ENCODE measurements at regions not wholly inside any gene's neighbourhood (a gene's known extent, or its start where the extent isn't known, plus 50 kb on each side); places are given as distances from the start of the nearest gene placed in this dataset.

DNA sequence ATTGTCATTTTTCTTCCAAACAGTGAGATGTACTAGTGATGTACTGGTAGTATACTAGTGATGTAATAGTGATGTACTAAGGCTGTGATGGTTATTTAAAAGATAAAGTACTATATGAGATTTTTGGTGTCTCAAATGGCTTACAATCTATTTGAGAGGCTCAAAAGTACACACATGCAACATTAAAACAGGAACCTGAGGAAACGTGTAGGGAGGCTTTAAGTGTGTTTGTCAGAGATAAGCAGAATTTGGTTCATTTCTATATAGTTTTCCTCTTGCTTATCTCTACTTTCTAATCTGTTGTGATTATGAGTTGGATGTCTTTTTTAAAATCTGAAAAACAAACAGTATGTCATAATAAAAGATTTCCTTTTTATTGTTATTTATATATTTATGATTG is 100.9 kb upstream of the SERTAD2 start:
- Mint-ChIP-seq H3K9me3 (peaks cover 6% of the 10 kb centered on the region), H3K36me3 (ENCODE audit: low read depth) (no peaks in the 10 kb centered on the region), H3K4me3 (no peak overlapping the region), H3K4me1 (peaks cover 10% of the 10 kb centered on the region), H3K27ac (ENCODE audit: unreplicated experiment) (no peak overlapping the region), H3K27me3 (ENCODE audit: low read depth) (peaks cover 2% of the 10 kb centered on the region)
- DNase-seq (ENCODE audit: low read depth, low spot score) = no peak
- TF ChIP-seq, protein P1, sequence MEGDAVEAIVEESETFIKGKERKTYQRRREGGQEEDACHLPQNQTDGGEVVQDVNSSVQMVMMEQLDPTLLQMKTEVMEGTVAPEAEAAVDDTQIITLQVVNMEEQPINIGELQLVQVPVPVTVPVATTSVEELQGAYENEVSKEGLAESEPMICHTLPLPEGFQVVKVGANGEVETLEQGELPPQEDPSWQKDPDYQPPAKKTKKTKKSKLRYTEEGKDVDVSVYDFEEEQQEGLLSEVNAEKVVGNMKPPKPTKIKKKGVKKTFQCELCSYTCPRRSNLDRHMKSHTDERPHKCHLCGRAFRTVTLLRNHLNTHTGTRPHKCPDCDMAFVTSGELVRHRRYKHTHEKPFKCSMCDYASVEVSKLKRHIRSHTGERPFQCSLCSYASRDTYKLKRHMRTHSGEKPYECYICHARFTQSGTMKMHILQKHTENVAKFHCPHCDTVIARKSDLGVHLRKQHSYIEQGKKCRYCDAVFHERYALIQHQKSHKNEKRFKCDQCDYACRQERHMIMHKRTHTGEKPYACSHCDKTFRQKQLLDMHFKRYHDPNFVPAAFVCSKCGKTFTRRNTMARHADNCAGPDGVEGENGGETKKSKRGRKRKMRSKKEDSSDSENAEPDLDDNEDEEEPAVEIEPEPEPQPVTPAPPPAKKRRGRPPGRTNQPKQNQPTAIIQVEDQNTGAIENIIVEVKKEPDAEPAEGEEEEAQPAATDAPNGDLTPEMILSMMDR (conservative IDR thresholded peaks at IDR 0.05) = no peak

DNA sequence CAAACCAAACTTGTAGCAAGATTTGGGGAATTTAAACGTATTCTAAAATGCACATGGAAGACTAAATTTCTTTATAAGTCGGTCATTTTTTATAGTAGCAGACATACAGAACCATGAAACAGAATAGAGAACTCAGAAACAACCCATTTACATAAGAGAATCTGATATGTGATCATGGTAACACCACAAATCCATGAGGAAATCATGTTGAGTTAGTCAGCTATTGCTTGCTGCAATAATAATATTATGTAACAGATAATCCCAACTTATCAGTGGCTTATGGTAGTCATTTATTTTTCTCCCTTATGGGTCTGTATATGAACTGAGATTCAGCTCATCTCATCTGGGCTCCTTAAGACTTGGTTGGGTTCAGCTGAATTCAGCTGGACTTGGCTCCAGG is 103.4 kb upstream of the SERTAD2 start:
- peaks cover under 1% of the 10 kb centered on the region for H3K4me1 Mint-ChIP-seq
- H3K27me3 Mint-ChIP-seq (ENCODE audit: low read depth) = no peaks in the 10 kb centered on the region
- no peak overlapping the region for H3K27ac Mint-ChIP-seq (ENCODE audit: unreplicated experiment)
- DNase-seq (ENCODE audit: low read depth, low spot score) = no peak
- no peak overlapping the region for H3K4me3 Mint-ChIP-seq
- no peaks in the 10 kb centered on the region for H3K36me3 Mint-ChIP-seq (ENCODE audit: low read depth)
- H3K9me3 Mint-ChIP-seq = peaks cover 6% of the 10 kb centered on the region
- TF ChIP-seq, protein P1 (conservative IDR thresholded peaks at IDR 0.05) = no peak

DNA sequence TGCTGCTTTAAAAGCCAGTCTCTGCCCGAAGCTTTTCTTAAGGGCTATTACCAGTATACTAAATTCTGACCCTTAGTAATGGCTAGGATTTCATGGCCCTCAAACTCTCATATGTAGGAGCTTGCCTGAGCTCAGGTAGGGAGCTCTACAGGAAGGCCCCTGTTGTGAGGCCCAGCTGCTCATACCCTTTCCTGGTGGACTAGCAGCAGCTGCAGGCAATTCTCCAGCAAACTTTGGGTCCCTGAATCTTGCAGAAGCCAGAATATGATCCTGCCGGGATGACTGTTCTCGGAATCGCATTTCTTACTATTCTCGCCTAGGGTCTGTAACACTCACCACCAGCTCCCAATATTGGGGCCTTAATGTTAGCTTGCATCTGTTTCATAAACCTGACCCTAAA is 106.4 kb upstream of the SERTAD2 start:
- no peak overlapping the region for H3K27ac Mint-ChIP-seq (ENCODE audit: unreplicated experiment)
- TF ChIP-seq, protein P1 (conservative IDR thresholded peaks at IDR 0.05) = no peak
- H3K4me3 Mint-ChIP-seq = no peak overlapping the region
- H3K9me3 Mint-ChIP-seq = peaks cover 6% of the 10 kb centered on the region
- DNase-seq (ENCODE audit: low read depth, low spot score) = no peak
- no peaks in the 10 kb centered on the region for H3K4me1 Mint-ChIP-seq
- no peaks in the 10 kb centered on the region for H3K36me3 Mint-ChIP-seq (ENCODE audit: low read depth)
- H3K27me3 Mint-ChIP-seq (ENCODE audit: low read depth) = peaks cover 2% of the 10 kb centered on the region

DNA sequence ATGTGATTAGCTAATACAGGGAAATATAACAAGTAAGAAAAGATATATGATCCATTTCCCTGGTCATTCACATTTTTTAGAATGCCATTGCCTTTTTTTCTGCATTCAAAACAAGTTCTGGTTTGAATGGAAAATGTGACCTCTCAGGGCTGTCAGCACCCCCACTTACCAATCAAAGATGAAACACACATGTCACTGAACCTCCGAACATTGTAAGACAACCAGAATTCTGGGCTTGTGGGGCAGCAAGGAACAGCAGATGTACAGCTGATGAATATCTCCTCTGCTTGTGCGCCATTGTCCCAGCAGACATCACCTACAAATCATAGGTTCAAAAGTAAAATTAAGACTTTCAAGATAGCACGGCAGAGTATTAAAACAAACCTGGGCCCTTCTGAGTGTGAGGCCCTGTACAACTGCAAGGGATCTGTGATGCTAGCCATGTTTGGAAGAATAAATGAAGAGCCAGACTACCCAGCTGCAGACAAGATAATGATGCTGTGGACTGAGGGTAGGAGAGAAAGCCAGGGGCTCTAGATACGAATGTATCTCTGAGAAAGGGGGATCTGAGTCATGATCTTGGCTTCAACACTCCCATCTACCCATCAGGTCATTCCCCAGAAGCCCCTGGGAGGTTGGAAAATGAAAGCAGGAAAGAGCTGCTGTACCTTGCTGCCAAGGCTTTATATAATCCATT is 108.7 kb upstream of the SERTAD2 start:
- Mint-ChIP-seq H3K27ac (ENCODE audit: unreplicated experiment) (no peak overlapping the region), H3K4me1 (peaks cover 4% of the 10 kb centered on the region), H3K9me3 (no peaks in the 10 kb centered on the region), H3K27me3 (ENCODE audit: low read depth) (peaks cover 7% of the 10 kb centered on the region), H3K4me3 (no peak overlapping the region), H3K36me3 (ENCODE audit: low read depth) (no peaks in the 10 kb centered on the region)
- TF ChIP-seq, protein P1 (conservative IDR thresholded peaks at IDR 0.05) = no peak
- no peak for DNase-seq (ENCODE audit: low read depth, low spot score)

DNA sequence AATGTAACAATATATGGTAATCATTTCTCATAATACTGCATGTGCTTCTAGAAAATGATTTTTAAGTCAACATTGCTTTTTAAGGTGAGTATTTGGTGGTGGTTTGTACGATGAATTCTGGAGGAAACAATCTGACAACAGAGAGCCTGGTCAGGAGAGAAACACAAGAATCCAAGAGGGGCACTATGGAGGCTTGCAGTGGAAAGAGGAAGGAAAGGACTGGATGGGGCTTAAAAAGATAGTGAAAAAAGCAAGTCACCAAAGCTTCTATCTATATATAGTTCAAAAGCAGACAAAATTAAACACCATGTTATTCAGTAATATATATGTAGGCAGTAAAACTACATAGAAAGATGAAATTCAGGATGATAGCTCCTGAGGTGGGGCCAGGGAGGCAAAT is 109.4 kb upstream of the SERTAD2 start:
- Mint-ChIP-seq H3K27me3 (ENCODE audit: low read depth) (peaks cover 10% of the 10 kb centered on the region), H3K4me1 (peaks cover 8% of the 10 kb centered on the region), H3K36me3 (ENCODE audit: low read depth) (no peaks in the 10 kb centered on the region), H3K9me3 (no peaks in the 10 kb centered on the region), H3K27ac (ENCODE audit: unreplicated experiment) (no peak overlapping the region), H3K4me3 (peak overlapping the region; percentile 17)
- TF ChIP-seq, protein P1 (conservative IDR thresholded peaks at IDR 0.05) = no peak
- DNase-seq (ENCODE audit: low read depth, low spot score) = no peak
